IMR-90 (cell line): ENCODE measurements at regions not wholly inside any gene's neighbourhood (a gene's known extent, or its start where the extent isn't known, plus 50 kb on each side); places are given as distances from the start of the nearest gene placed in this dataset.

Experiments
- ATAC-seq: fragments of 200-7000 bp; cut with Tn5 transposase; 2 replicates; pipeline ENCODE4 v1.9.1; 2020; ENCODE audit warnings: low read depth, mild to moderate bottlenecking, moderate library complexity
- BruUV-seq: library from RNA; stranded (reverse); fragments of 400-500 nt; replicated peaks from 2 replicates; lab custom pipeline; 2021; lab: Mats Ljungman, UMichigan
- CTCF ChIA-PET: fragments of 300-600 bp; formaldehyde crosslinking; extraction: SDS; loops from one replicate; lab custom pipeline; 2021; ENCODE audit warnings: antibody characterized with exemption; lab: Yijun Ruan, JAX
- POLR2A ChIA-PET: fragments of 300-600 bp; sonication (Branson Sonifier 250); formaldehyde crosslinking; loops from one replicate; lab custom pipeline; 2022; ENCODE audit warnings: antibody characterized with exemption; ENCODE audit not compliant: unreplicated experiment; lab: Charles Lee
- DNase-seq: peaks from one replicate; pipeline ENCODE4 v3.0.0; 2013
- H2AFZ ChIP-seq: replicated peaks from 2 replicates; pipeline ENCODE3; 2013; ENCODE audit warnings: low read length, mild to moderate bottlenecking; ENCODE audit not compliant: poor library complexity
- H2AK5ac ChIP-seq: 2 replicates; pipeline ENCODE4 v1.6.1; 2013; ENCODE audit warnings: low read depth, low read length, inconsistent platforms
- H2AK9ac ChIP-seq: replicated peaks from 2 replicates; pipeline ENCODE3; 2013; ENCODE audit warnings: mild to moderate bottlenecking, low read depth, low read length, moderate library complexity; ENCODE audit not compliant: poor library complexity
- H2BK120ac ChIP-seq: 2 replicates; pipeline ENCODE4 v1.6.1; 2013; ENCODE audit warnings: low read depth, low read length, inconsistent platforms
- H2BK15ac ChIP-seq: 3 replicates; pipeline ENCODE4 v1.6.1; 2013; ENCODE audit warnings: low read depth, low read length, inconsistent platforms
- H2BK20ac ChIP-seq: 2 replicates; pipeline ENCODE4 v1.6.1; 2013; ENCODE audit warnings: low read depth, mild to moderate bottlenecking, inconsistent platforms, low read length, moderate library complexity
- H2BK5ac ChIP-seq: 2 replicates; pipeline ENCODE4 v1.6.1; 2013; ENCODE audit warnings: mild to moderate bottlenecking, low read depth, low read length, inconsistent platforms; ENCODE audit not compliant: poor library complexity, severe bottlenecking
- H3K14ac ChIP-seq: replicated peaks from 2 replicates; pipeline ENCODE4 v1.6.1; 2013; ENCODE audit warnings: low read depth, low read length, inconsistent platforms
- H3K18ac ChIP-seq: 2 replicates; pipeline ENCODE4 v1.6.1; 2013; ENCODE audit warnings: low read depth, low read length, control low read depth
- H3K23ac ChIP-seq: 2 replicates; pipeline ENCODE4 v1.6.1; 2013; ENCODE audit warnings: low read depth, low read length, inconsistent platforms
- H3K27ac ChIP-seq: 2 replicates; pipeline ENCODE4 v1.5.1; 2013; ENCODE audit warnings: mild to moderate bottlenecking, control low read depth, low read length; ENCODE audit not compliant: insufficient read depth
- H3K27me3 ChIP-seq: 2 replicates; pipeline ENCODE4 v1.6.1; 2013; ENCODE audit warnings: low read length; ENCODE audit not compliant: control insufficient read depth, insufficient read depth
- H3K36me3 ChIP-seq: 2 replicates; pipeline ENCODE4 v1.6.1; 2013; ENCODE audit warnings: low read length, mixed read lengths; ENCODE audit not compliant: control insufficient read depth, insufficient read depth
- H3K4ac ChIP-seq: 2 replicates; pipeline ENCODE4 v1.6.1; 2013; ENCODE audit warnings: low read depth, low read length, inconsistent platforms
- H3K4me1 ChIP-seq: 2 replicates; pipeline ENCODE4 v1.6.1; 2013; ENCODE audit warnings: low read length, mixed read lengths; ENCODE audit not compliant: control insufficient read depth, insufficient read depth
- H3K4me2 ChIP-seq: 2 replicates; pipeline ENCODE4 v1.6.1; 2013; ENCODE audit warnings: low read depth, mild to moderate bottlenecking, control low read depth, low read length, moderate library complexity
- H3K4me3 ChIP-seq: 2 replicates; pipeline ENCODE4 v1.5.1; 2013; ENCODE audit warnings: low read depth, mild to moderate bottlenecking, control low read depth, low read length, moderate library complexity; ENCODE audit not compliant: insufficient read depth
- H3K56ac ChIP-seq: 2 replicates; pipeline ENCODE4 v1.6.1; 2013; ENCODE audit warnings: low read length, inconsistent platforms; ENCODE audit not compliant: insufficient read depth; ENCODE audit errors: extremely low read depth
- H3K79me1 ChIP-seq, 2 experiments: 2 replicates each; pipeline ENCODE4 v1.6.1; 2013; ENCODE audit warnings: low read length in 2 of 2, inconsistent platforms in 1 of 2, low read depth in 1 of 2
- H3K9ac ChIP-seq: 2 replicates; pipeline ENCODE4 v1.6.1; 2013; ENCODE audit warnings: low read depth, low read length, control low read depth
- H3K9me1 ChIP-seq: 2 replicates; pipeline ENCODE4 v1.6.1; 2013; ENCODE audit warnings: low read length, inconsistent platforms; ENCODE audit not compliant: insufficient read depth
- H3K9me3 ChIP-seq: 2 replicates; pipeline ENCODE4 v1.6.1; 2013; ENCODE audit warnings: low read length; ENCODE audit not compliant: control insufficient read depth, insufficient read depth
- H4K20me1 ChIP-seq: 2 replicates; pipeline ENCODE4 v1.6.1; 2013; ENCODE audit warnings: low read length, inconsistent platforms; ENCODE audit not compliant: insufficient read depth
- H4K5ac ChIP-seq: 2 replicates; pipeline ENCODE4 v1.6.1; 2013; ENCODE audit warnings: mild to moderate bottlenecking, low read depth, low read length, control low read depth
- H4K8ac ChIP-seq, 2 experiments: 2 replicates each; pipeline ENCODE4 v1.6.1; 2013; ENCODE audit warnings: low read depth in 2 of 2, low read length in 2 of 2, control low read depth in 1 of 2, inconsistent platforms in 1 of 2
- H4K91ac ChIP-seq: 2 replicates; pipeline ENCODE4 v1.6.1; 2013; ENCODE audit warnings: low read depth, low read length, inconsistent platforms; ENCODE audit not compliant: insufficient read depth
- CEBPB ChIP-seq: IDR thresholded peaks from 2 replicates; pipeline ENCODE4 v1.6.1; 2012; ENCODE audit warnings: low read depth, low read length, improper control_type of control experiment
- ELK1 ChIP-seq: fragments of 150-350 bp; IDR thresholded peaks from 2 replicates; pipeline ENCODE4 v1.6.1; 2016; ENCODE audit warnings: low read depth, mild to moderate bottlenecking, low read length, moderate library complexity, borderline replicate concordance
- POLR2A ChIP-seq: IDR thresholded peaks from 2 replicates; pipeline ENCODE4 v1.6.1; 2012; ENCODE audit warnings: mild to moderate bottlenecking, low read depth, low read length
- WGBS, 2 experiments: methylation state at CpG; one replicate each; pipeline versions ENCODE4 v1.1.5 to v1.1.7; 2013; ENCODE audit warnings: missing lambda C conversion rate in 2 of 2; ENCODE audit not compliant: insufficient read length in 1 of 2; ENCODE audit errors: extremely low coverage in 2 of 2; 5-methylcytosine and 5-hydroxymethylcytosine counted together
- dilution Hi-C: fragments of 300-500 bp; cut with HindIII; formaldehyde crosslinking; loops from one replicate; pipeline ENCODE4 v1.14.3; 2018; ENCODE audit warnings: low sequenced_read_pairs; ENCODE audit not compliant: unreplicated experiment
- in situ Hi-C: fragments of 300-500 bp; cut with MboI; formaldehyde crosslinking; loops from 3 replicates; pipeline ENCODE4 v1.14.3; 2019; ENCODE audit warnings: low sequenced_read_pairs, inconsistent platforms, mixed read lengths
- intact Hi-C: fragments of 100-400 bp; cut with micrococcal nuclease; formaldehyde crosslinking; loops from 2 replicates; pipeline ENCODE4 v1.10.0; 2022

GRCh38 chr1:101151286-101151685, 85.5 kb upstream of the S1PR1 start:
- Histone ChIP-seq H3K27me3 (no peaks in the 10 kb centered on the region), H2AK9ac (no peak overlapping the region), H3K9me3 (no peaks in the 10 kb centered on the region), H3K27ac (no peak overlapping the region), H3K36me3 (no peaks in the 10 kb centered on the region), H4K5ac (no peak overlapping the region), H3K4me1 (0 out of 2 replicates have a peak, but pooled peaks cover 2% of the 10 kb centered on the region), H2AFZ (no peak overlapping the region), H3K14ac (no peak overlapping the region), H3K18ac (no peak overlapping the region), H2BK120ac (no peak overlapping the region), H3K4me2 (no peak overlapping the region), H3K56ac (no peak overlapping the region), H4K20me1 (no peaks in the 10 kb centered on the region), H2BK15ac (no peak overlapping the region), H2AK5ac (no peak overlapping the region), H3K4ac (no peak overlapping the region), H3K9me1 (no peaks in the 10 kb centered on the region), H3K4me3 (no peak overlapping the region), H4K91ac (no peak overlapping the region), H2BK20ac (no peak overlapping the region), H3K23ac (no peak overlapping the region), H3K9ac (no peak overlapping the region), H4K8ac (no peak overlapping the region), H2BK5ac (no peak overlapping the region), H3K79me1 (no peaks in the 10 kb centered on the region)
- intact Hi-C loops, result no loop called here
- ChIA-PET CTCF (no interaction called here), POLR2A (no interaction called here)
- no peak for TF ChIP-seq POLR2A
- TF ChIP-seq CEBPB, result no peak
- TF ChIP-seq ELK1, result no peak
- no CpG with 5 or more reads among the region's 2 CpGs for WGBS, 2 experiments
- BruUV-seq, result no TSS peak
- in situ Hi-C loops, result no loop called here
- no peak for DNase-seq
- no peak for ATAC-seq
- dilution Hi-C loops, result no loop called here
